GM06990 (cell line): ENCODE measurements at regions not wholly inside any gene's neighbourhood (a gene's known extent, or its start where the extent isn't known, plus 50 kb on each side); places are given as distances from the start of the nearest gene placed in this dataset.
"Not testable (repeated sequence)": the region's sequence is repeated elsewhere in the genome, so short reads cannot be mapped to it uniquely, and the experiment has no call there.

Experiments used
- DNase-seq: peaks from one replicate; pipeline ENCODE4 v3.0.0-alpha.2; 2011; ENCODE audit not compliant: insufficient read length; ENCODE audit errors: extremely low read depth
- H3K27me3 ChIP-seq: replicated peaks from 2 replicates; pipeline ENCODE4 v1.6.0; 2011; ENCODE audit warnings: low read length; ENCODE audit not compliant: control insufficient read depth, insufficient read depth
- H3K36me3 ChIP-seq: 2 replicates; pipeline ENCODE4 v1.5.1; 2011; ENCODE audit warnings: low read length; ENCODE audit not compliant: control insufficient read depth, insufficient read depth
- H3K4me3 ChIP-seq: replicated peaks from 2 replicates; pipeline ENCODE4 v1.5.1; 2011; ENCODE audit warnings: low read depth, mild to moderate bottlenecking, control low read depth, low read length
- TF ChIP-seq, protein P1 (sequence below): IDR thresholded peaks from 2 replicates; pipeline ENCODE4 v1.5.1; 2011; ENCODE audit warnings: low read length, control low read depth, mild to moderate bottlenecking, inconsistent platforms; ENCODE audit not compliant: insufficient read depth, poor library complexity, severe bottlenecking

DNA sequence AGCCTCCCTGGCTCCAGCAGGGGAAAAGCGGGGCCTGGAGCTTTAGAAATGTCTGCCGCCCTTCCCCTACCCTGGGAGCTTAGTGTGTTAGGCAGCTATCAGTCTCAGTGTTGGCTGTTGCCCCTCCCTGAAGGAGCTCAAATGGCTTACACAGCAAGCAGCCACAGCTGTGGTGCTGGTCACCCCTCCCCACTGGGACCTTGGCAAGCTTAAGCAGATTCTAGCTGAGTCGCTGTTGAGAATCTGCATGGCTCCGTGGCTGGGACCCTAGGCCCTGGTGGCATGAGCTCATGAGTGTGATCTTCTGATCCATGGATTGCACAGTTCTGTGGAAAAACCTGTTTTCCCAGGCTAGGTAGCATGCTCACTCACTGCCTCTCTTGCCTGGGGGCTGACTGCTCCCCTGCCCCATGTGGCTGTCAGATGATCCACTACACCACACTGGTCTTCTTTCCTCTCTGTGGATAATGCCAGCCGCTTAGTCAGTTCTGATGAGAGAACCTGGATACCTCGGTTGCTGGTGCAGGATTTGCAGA lies 714.0 kb downstream of the MAFB start:
- TF ChIP-seq, protein P1, sequence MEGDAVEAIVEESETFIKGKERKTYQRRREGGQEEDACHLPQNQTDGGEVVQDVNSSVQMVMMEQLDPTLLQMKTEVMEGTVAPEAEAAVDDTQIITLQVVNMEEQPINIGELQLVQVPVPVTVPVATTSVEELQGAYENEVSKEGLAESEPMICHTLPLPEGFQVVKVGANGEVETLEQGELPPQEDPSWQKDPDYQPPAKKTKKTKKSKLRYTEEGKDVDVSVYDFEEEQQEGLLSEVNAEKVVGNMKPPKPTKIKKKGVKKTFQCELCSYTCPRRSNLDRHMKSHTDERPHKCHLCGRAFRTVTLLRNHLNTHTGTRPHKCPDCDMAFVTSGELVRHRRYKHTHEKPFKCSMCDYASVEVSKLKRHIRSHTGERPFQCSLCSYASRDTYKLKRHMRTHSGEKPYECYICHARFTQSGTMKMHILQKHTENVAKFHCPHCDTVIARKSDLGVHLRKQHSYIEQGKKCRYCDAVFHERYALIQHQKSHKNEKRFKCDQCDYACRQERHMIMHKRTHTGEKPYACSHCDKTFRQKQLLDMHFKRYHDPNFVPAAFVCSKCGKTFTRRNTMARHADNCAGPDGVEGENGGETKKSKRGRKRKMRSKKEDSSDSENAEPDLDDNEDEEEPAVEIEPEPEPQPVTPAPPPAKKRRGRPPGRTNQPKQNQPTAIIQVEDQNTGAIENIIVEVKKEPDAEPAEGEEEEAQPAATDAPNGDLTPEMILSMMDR = no peak
- DNase-seq = no peak
- H3K27me3 ChIP-seq = no peaks in the 10 kb centered on the region
- H3K4me3 ChIP-seq = no peak overlapping the region
- no peaks in the 10 kb centered on the region for H3K36me3 ChIP-seq

DNA sequence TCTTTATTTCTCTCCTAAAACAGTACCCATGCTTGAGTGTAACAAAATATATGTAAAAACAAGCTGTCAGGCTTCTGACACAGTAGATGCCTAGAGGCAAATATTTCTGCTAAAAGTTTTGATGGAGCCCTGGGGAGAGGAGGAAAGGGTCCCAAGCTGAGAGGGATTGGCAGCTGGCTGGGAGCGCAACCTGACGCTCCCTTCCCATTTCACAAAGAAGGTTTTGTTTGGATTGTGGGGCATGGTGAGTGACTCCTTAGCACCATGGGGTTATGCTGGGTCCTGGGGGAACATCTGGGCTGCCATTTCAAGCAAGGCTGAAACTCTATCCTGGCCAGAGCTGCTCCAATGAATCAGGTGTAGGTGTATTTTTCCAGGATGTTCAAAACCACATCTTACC lies 720.5 kb downstream of the MAFB start:
- no peak for DNase-seq
- Histone ChIP-seq H3K36me3 (no peaks in the 10 kb centered on the region), H3K27me3 (no peaks in the 10 kb centered on the region), H3K4me3 (no peak overlapping the region)
- TF ChIP-seq, protein P1 = no peak

DNA sequence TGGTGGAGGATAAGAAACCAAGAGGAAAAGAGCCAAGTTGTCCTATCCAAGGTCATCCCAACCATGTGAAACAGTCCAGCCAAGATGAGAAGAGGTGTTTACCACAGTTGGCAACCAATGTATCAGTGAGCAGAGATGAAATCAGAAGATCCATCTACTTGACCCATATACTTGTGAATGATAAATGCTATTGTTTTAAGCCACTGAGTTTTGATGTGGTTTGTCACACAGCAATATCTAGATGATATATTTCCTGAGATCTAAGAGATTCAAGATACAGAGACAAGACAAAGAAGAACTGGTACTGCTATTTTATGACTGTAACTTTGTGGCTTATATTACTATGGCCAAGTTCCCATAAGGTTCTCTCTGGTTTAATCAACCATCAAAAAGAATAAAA lies 721.2 kb downstream of the MAFB start:
- no peak overlapping the region for H3K4me3 ChIP-seq

DNA sequence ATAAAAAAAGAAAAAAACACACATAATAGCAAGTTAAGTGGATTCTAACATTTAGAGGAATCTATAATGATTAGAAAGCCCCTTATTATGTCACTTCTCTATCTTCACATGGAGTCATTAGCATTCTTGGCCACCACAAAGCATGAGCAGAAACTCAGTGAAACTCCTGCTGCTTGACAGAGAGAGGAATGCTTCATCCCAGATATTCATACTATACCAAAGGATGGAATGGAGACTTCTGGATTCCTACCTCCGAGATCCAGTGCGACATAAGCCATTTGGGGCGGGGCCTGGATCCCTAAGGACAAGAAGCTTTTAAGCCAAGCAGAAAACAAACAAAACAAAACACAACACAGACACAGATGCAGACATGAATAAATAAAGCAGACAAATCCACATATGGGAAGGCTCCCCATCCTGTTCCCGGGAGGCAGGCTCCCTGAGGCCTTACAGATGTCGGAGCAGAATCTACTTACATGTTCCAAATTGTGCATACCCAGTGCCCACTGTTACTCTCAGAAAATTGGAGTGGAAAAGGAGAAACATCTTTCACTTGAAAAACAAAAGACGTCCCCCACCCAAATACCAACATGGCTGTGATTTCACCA lies 727.3 kb downstream of the MAFB start:
- Histone ChIP-seq H3K4me3 (no peak overlapping the region), H3K36me3 (no peaks in the 10 kb centered on the region), H3K27me3 (no peaks in the 10 kb centered on the region; the same call in none of the 2 replicates)
- TF ChIP-seq, protein P1 = no peak
- no peak for DNase-seq

More for the DNA sequence above, 721.2 kb downstream of the MAFB start:
- no peaks in the 10 kb centered on the region for H3K27me3 ChIP-seq
- TF ChIP-seq, protein P1 = no peak
- no peak for DNase-seq
- H3K36me3 ChIP-seq = no peaks in the 10 kb centered on the region

DNA sequence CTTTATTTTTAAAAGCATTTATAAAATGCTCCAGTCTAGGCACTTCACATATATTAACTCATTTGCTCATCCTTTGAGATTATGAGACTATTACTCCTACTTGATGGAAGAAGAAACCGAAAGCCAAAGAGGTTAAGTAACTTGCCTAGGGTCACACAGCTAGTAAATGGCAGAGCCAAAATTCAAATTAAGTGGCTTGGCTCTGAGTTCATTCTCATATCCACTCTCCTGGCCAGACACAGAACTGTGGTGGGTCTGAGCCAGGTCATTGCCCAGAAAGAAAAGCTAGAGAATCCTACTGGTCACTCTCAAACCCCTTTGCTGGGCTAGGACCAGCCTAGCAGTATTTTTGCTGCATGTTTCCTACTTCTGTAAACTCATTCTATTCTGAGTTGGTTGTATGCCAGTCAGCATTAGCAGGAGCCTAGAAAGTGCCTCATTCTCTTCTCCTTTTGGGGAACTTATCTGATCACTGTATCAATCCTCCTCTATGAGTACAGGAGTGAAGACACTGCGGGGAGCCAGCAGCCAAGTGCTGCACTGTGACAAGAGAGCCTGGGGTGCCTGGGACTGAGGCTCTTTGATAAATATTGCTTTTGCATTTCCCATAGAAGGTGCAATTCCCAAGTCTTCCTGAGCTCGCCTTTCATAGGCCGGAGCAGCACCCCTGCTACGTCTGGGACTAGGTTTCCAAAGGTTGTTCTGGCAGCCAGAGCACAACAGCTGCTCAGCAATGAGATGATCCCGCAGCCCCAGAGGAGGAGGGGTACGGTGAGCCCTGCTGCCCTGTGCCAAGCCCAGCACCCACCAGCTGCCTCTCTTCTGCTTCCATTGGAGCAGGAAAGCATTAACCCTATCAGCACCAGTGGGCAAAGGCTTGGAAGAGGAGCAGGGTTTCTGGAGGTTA lies 728.3 kb downstream of the MAFB start:
- no peaks in the 10 kb centered on the region; the same call in none of the 2 replicates for H3K27me3 ChIP-seq
- TF ChIP-seq, protein P1 = no peak
- DNase-seq = no peak
- no peaks in the 10 kb centered on the region for H3K36me3 ChIP-seq
- no peak overlapping the region for H3K4me3 ChIP-seq

DNA sequence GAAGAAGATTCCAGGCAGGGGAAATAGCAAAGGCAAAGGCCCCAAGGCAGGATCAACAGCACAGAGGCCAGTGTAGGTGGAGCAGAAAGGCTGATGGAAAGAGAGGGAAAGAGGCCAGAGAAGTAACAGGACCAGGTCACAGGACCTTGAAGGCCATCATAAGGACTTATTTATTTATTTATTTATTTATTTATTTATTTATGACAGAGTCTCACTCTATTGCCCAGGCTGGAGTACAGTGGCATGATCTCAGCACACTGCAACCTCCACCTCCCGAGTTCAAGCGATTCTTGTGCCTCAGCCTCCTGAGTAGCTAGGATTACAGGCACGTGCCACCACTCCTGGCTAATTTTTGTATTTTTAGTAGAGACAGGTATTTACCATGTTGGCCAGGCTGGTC lies 731.1 kb downstream of the MAFB start:
- H3K4me3 ChIP-seq, H3K36me3 ChIP-seq, H3K27me3 ChIP-seq: not testable (repeated sequence)

More for the DNA sequence above, 731.1 kb downstream of the MAFB start:
- DNase-seq = not testable (repeated sequence)
